ENCODE measurements at regions not wholly inside any gene's neighbourhood (a gene's known extent, or its start where the extent isn't known, plus 50 kb on each side); places are given as distances from the start of the nearest gene placed in this dataset.
A peak's percentile ranks its signal among the peaks of the same experiment; 100 is the strongest.
"Not testable (repeated sequence)": the region's sequence is repeated elsewhere in the genome, so short reads cannot be mapped to it uniquely, and the experiment has no call there.

- H3K4me3 ChIP-seq (replicated peaks in 1 of 3; ENCODE audit: insufficient read depth in 1 of 3, low read depth in 2 of 3, low read length in 3 of 3); H3K4me1 ChIP-seq (ENCODE audit: insufficient read depth, low read length); H3K27me3 ChIP-seq (ENCODE audit: control insufficient read depth in 1 of 2, insufficient read depth in 2 of 2, low read length in 2 of 2); in situ Hi-C loops (cut with HindIII; ENCODE audit: extremely low pct_ligation_motif_present, low pct_unique_long_range_greater_than_20kb); H3K9me3 ChIP-seq (ENCODE audit: low read length); BruUV-seq (replicated peaks); intact Hi-C loops (cut with micrococcal nuclease; ENCODE audit: unreplicated experiment); H3K79me2 ChIP-seq (ENCODE audit: insufficient read depth, low read length); FAIRE-seq; H3K27ac ChIP-seq (ENCODE audit: extremely low read length, insufficient read depth, low read length); H3K9ac ChIP-seq (ENCODE audit: insufficient read depth, low read depth, low read length); H2AFZ ChIP-seq (ENCODE audit: low read length); CTCF ChIA-PET (ENCODE audit: low intra/inter-chr PET ratio, low total read pairs); H4K20me1 ChIP-seq (ENCODE audit: insufficient read depth, low read length); H3K36me3 ChIP-seq (replicated peaks in 1 of 2; ENCODE audit: control insufficient read depth in 1 of 2, insufficient read depth in 2 of 2, low read length in 2 of 2); TF ChIP-seq FOXA1 (IDR thresholded peaks at IDR 0.05); GABPA (IDR thresholded peaks at IDR 0.05; ENCODE audit: low read depth, low read length); FOXP1 (IDR thresholded peaks at IDR 0.05): not testable (repeated sequence)
- peak; percentile 57 for DNase-seq (ENCODE audit: low spot score)
- WGBS (ENCODE audit: low lambda C conversion rate): 0% methylated on average over 3 of the region's 10 CpGs
- 0 out of 2 replicates have a peak overlapping the region, but pooled peaks have one; percentile 25 for H3K4me2 ChIP-seq (ENCODE audit: low read depth, low read length)
- peak; percentile 59 for ATAC-seq
- POLR2A ChIA-PET: interaction anchor here (0.8 kb wide), 1 partner anchor 847 kb away, joined by 4 read pairs; the partner anchor contains the start of gene NABP1
- TF ChIP-seq GABPB1 (CRISPR knock-in tag; IDR thresholded peaks at IDR 0.05) (peak; percentile 41; the same call in 1 of the 2 replicates), BCL6 (CRISPR knock-in tag; IDR thresholded peaks at IDR 0.05) (0 out of 2 replicates have a peak, but pooled peaks have one; percentile 13), FOXA1 (CRISPR knock-in tag; IDR thresholded peaks at IDR 0.05) (peak; percentile 63), SP5 (CRISPR knock-in tag; IDR thresholded peaks at IDR 0.05; ENCODE audit: borderline replicate concordance, low read depth) (peak; percentile 55; the same call in 1 of the 2 replicates), GABPA (CRISPR knock-in tag; IDR thresholded peaks at IDR 0.05; ENCODE audit: low read depth) (peak; percentile 56), ZNF121 (CRISPR knock-in tag; IDR thresholded peaks at IDR 0.05) (peak; percentile 83), FOXP4 (CRISPR knock-in tag; IDR thresholded peaks at IDR 0.05) (0 out of 2 replicates have a peak, but pooled peaks have one; percentile 41), ARID5B (CRISPR knock-in tag; IDR thresholded peaks at IDR 0.05) (peak; percentile 54; the same call in 1 of the 2 replicates), KAT8 (CRISPR knock-in tag; IDR thresholded peaks at IDR 0.05) (peak; percentile 33; the same call in 1 of the 2 replicates), KDM5B (CRISPR knock-in tag; IDR thresholded peaks at IDR 0.05; ENCODE audit: borderline replicate concordance) (0 out of 2 replicates have a peak, but pooled peaks have one; percentile 43), FOXK1 (CRISPR knock-in tag; IDR thresholded peaks at IDR 0.05; ENCODE audit: borderline replicate concordance, low read depth) (peak; percentile 40; the same call in 1 of the 2 replicates), SALL1 (CRISPR knock-in tag; IDR thresholded peaks at IDR 0.05) (0 out of 2 replicates have a peak, but pooled peaks have one; percentile 35), FOSL2 (CRISPR knock-in tag; IDR thresholded peaks at IDR 0.05) (peak; percentile 47; the same call in 1 of the 2 replicates), HOXA3 (CRISPR knock-in tag; IDR thresholded peaks at IDR 0.05) (peak; percentile 20; the same call in 1 of the 2 replicates), POGZ (CRISPR knock-in tag; IDR thresholded peaks at IDR 0.05) (0 out of 2 replicates have a peak, but pooled peaks have one; percentile 40), FOXP1 (CRISPR knock-in tag; IDR thresholded peaks at IDR 0.05) (peak; percentile 23; the same call in 1 of the 2 replicates), ZNF17 (CRISPR knock-in tag; IDR thresholded peaks at IDR 0.05) (peak; percentile 95)
Observed at GRCh38 chr2:192524642-192525251, 330.0 kb upstream of the TMEFF2 start.
